ENCODE measurements at regions not wholly inside any gene's neighbourhood (a gene's known extent, or its start where the extent isn't known, plus 50 kb on each side); places are given as distances from the start of the nearest gene placed in this dataset.

- no peak for ATAC-seq (ENCODE audit: low FRiP score)
- WGBS, 2 donors: 85 to 91% methylated on average over 3 of the region's 3 CpGs
- H3K4me1 ChIP-seq (ENCODE audit: control insufficient read depth in 1 of 2, insufficient read depth in 2 of 2, low read length in 2 of 2): peaks cover 2 to 4% of the 10 kb centered on the region in 2 donors
- DNase-seq: no peak
- H3K9me3 ChIP-seq (ENCODE audit: control insufficient read depth, low read length): no peaks in the 10 kb centered on the region
- intact Hi-C loops (cut with DNase I): no loop called here
- no peaks in the 10 kb centered on the region for H3K36me3 ChIP-seq (ENCODE audit: control insufficient read depth in 1 of 2, insufficient read depth in 2 of 2, low read length in 1 of 2)
- H3K4me3 ChIP-seq (ENCODE audit: low read length in 2 of 2): no peak overlapping the region
- H3K27me3 ChIP-seq (ENCODE audit: control insufficient read depth in 1 of 2, insufficient read depth in 2 of 2, low read length in 1 of 2): no peaks in the 10 kb centered on the region
- no peak overlapping the region for H3K27ac ChIP-seq (ENCODE audit: low read depth in 1 of 2, low read length in 2 of 2)
Measured at GRCh38 chr3:107205358-107205757, 171.9 kb upstream of the CCDC54 start.

- no peak overlapping the region for H3K4me3 ChIP-seq (ENCODE audit: low read length in 2 of 2)
- H3K9me3 ChIP-seq (ENCODE audit: control insufficient read depth, low read length): no peaks in the 10 kb centered on the region
- no peaks in the 10 kb centered on the region for H3K36me3 ChIP-seq (ENCODE audit: control insufficient read depth in 1 of 2, insufficient read depth in 2 of 2, low read length in 1 of 2)
- H3K27ac ChIP-seq (ENCODE audit: low read depth in 1 of 2, low read length in 2 of 2): no peak overlapping the region
- intact Hi-C loops (cut with DNase I): no loop called here
- no peak for ATAC-seq (ENCODE audit: low FRiP score)
- peaks cover 2 to 4% of the 10 kb centered on the region in 2 donors for H3K4me1 ChIP-seq (ENCODE audit: control insufficient read depth in 1 of 2, insufficient read depth in 2 of 2, low read length in 2 of 2)
- DNase-seq: no peak
- H3K27me3 ChIP-seq (ENCODE audit: control insufficient read depth in 1 of 2, insufficient read depth in 2 of 2, low read length in 1 of 2): no peaks in the 10 kb centered on the region
- WGBS, 2 donors: 69 to 71% methylated on average over 1 of the region's 1 CpG
Measured at GRCh38 chr3:107206141-107206540, 171.1 kb upstream of the CCDC54 start.

GRCh38 chr3:107206945-107207344, 170.3 kb upstream of the CCDC54 start:
- no peaks in the 10 kb centered on the region for H3K9me3 ChIP-seq (ENCODE audit: control insufficient read depth, low read length)
- ATAC-seq (ENCODE audit: low FRiP score) (peak; percentile 67), DNase-seq (no peak)
- peak overlapping the region in 1 of 2 donors; percentile 78 for H3K27ac ChIP-seq (ENCODE audit: low read depth in 1 of 2, low read length in 2 of 2)
- peaks cover 2 to 4% of the 10 kb centered on the region in 2 donors for H3K4me1 ChIP-seq (ENCODE audit: control insufficient read depth in 1 of 2, insufficient read depth in 2 of 2, low read length in 2 of 2)
- H3K4me3 ChIP-seq (ENCODE audit: low read length in 2 of 2): no peak overlapping the region
- no peaks in the 10 kb centered on the region for H3K27me3 ChIP-seq (ENCODE audit: control insufficient read depth in 1 of 2, insufficient read depth in 2 of 2, low read length in 1 of 2)
- intact Hi-C loops (cut with DNase I): no loop called here
- no peaks in the 10 kb centered on the region for H3K36me3 ChIP-seq (ENCODE audit: control insufficient read depth in 1 of 2, insufficient read depth in 2 of 2, low read length in 1 of 2)

GRCh38 chr3:107208100-107208499, 169.1 kb upstream of the CCDC54 start:
- intact Hi-C loops (cut with DNase I): no loop called here
- DNase-seq (no peak), ATAC-seq (ENCODE audit: low FRiP score) (peak; percentile 93)
- Histone ChIP-seq H3K36me3 (ENCODE audit: control insufficient read depth in 1 of 2, insufficient read depth in 2 of 2, low read length in 1 of 2) (no peaks in the 10 kb centered on the region), H3K4me1 (ENCODE audit: control insufficient read depth in 1 of 2, insufficient read depth in 2 of 2, low read length in 2 of 2) (peaks cover 3 to 12% of the 10 kb centered on the region in 2 donors), H3K9me3 (ENCODE audit: control insufficient read depth, low read length) (no peaks in the 10 kb centered on the region), H3K4me3 (ENCODE audit: low read length in 2 of 2) (no peak overlapping the region), H3K27ac (ENCODE audit: low read depth in 1 of 2, low read length in 2 of 2) (peak overlapping the region in 1 of 2 donors; percentile 60), H3K27me3 (ENCODE audit: control insufficient read depth in 1 of 2, insufficient read depth in 2 of 2, low read length in 1 of 2) (no peaks in the 10 kb centered on the region)

- ATAC-seq (ENCODE audit: low FRiP score): no peak
- peak overlapping the region; percentile 67 to 93 for H3K27ac ChIP-seq (ENCODE audit: low read depth in 1 of 2, low read length in 2 of 2)
Measured at GRCh38 chr3:107208796-107209195, 168.4 kb upstream of the CCDC54 start.

GRCh38 chr3:107209302-107209990, 167.8 kb upstream of the CCDC54 start:
- Histone ChIP-seq H3K27ac (ENCODE audit: low read depth in 1 of 2, low read length in 2 of 2) (peak overlapping the region; percentile 71 to 93), H3K4me1 (ENCODE audit: control insufficient read depth in 1 of 2, insufficient read depth in 2 of 2, low read length in 2 of 2) (peaks cover 3 to 12% of the 10 kb centered on the region in 2 donors)

More at GRCh38 chr3:107208796-107209195, 168.4 kb upstream of the CCDC54 start:
- DNase-seq: no peak
- Histone ChIP-seq H3K4me1 (ENCODE audit: control insufficient read depth in 1 of 2, insufficient read depth in 2 of 2, low read length in 2 of 2) (peaks cover 3 to 12% of the 10 kb centered on the region in 2 donors), H3K9me3 (ENCODE audit: control insufficient read depth, low read length) (no peaks in the 10 kb centered on the region), H3K4me3 (ENCODE audit: low read length in 2 of 2) (no peak overlapping the region), H3K27me3 (ENCODE audit: control insufficient read depth in 1 of 2, insufficient read depth in 2 of 2, low read length in 1 of 2) (no peaks in the 10 kb centered on the region), H3K36me3 (ENCODE audit: control insufficient read depth in 1 of 2, insufficient read depth in 2 of 2, low read length in 1 of 2) (no peaks in the 10 kb centered on the region)
- 4% methylated on average over 1 of the region's 1 CpG for WGBS, 2 donors
- intact Hi-C loops (cut with DNase I): no loop called here

GRCh38 chr3:107211608-107212007, 165.6 kb upstream of the CCDC54 start:
- Histone ChIP-seq H3K4me1 (ENCODE audit: control insufficient read depth in 1 of 2, insufficient read depth in 2 of 2, low read length in 2 of 2) (peaks cover 3 to 12% of the 10 kb centered on the region in 2 donors), H3K9me3 (ENCODE audit: control insufficient read depth, low read length) (no peaks in the 10 kb centered on the region), H3K27me3 (ENCODE audit: control insufficient read depth in 1 of 2, insufficient read depth in 2 of 2, low read length in 1 of 2) (no peaks in the 10 kb centered on the region), H3K4me3 (ENCODE audit: low read length in 2 of 2) (no peak overlapping the region), H3K27ac (ENCODE audit: low read depth in 1 of 2, low read length in 2 of 2) (no peak overlapping the region), H3K36me3 (ENCODE audit: control insufficient read depth in 1 of 2, insufficient read depth in 2 of 2, low read length in 1 of 2) (no peaks in the 10 kb centered on the region)
- DNase-seq (no peak), ATAC-seq (ENCODE audit: low FRiP score) (no peak)
- 91 to 100% methylated on average over 1 of the region's 1 CpG for WGBS, 2 donors
- intact Hi-C loops (cut with DNase I): no loop called here

More at GRCh38 chr3:107209302-107209990, 167.8 kb upstream of the CCDC54 start:
- Histone ChIP-seq H3K36me3 (ENCODE audit: control insufficient read depth in 1 of 2, insufficient read depth in 2 of 2, low read length in 1 of 2) (no peaks in the 10 kb centered on the region), H3K9me3 (ENCODE audit: control insufficient read depth, low read length) (no peaks in the 10 kb centered on the region), H3K4me3 (ENCODE audit: low read length in 2 of 2) (no peak overlapping the region), H3K27me3 (ENCODE audit: control insufficient read depth in 1 of 2, insufficient read depth in 2 of 2, low read length in 1 of 2) (no peaks in the 10 kb centered on the region)
- ATAC-seq (ENCODE audit: low FRiP score) (no peak), DNase-seq (no peak)
- intact Hi-C loops (cut with DNase I): no loop called here
- WGBS, 2 donors: 2 to 7% methylated on average over 4 of the region's 4 CpGs

GRCh38 chr3:107212618-107213017, 164.6 kb upstream of the CCDC54 start:
- no peaks in the 10 kb centered on the region for H3K27me3 ChIP-seq (ENCODE audit: control insufficient read depth in 1 of 2, insufficient read depth in 2 of 2, low read length in 1 of 2)
- H3K27ac ChIP-seq (ENCODE audit: low read depth in 1 of 2, low read length in 2 of 2): no peak overlapping the region
- H3K9me3 ChIP-seq (ENCODE audit: control insufficient read depth, low read length): no peaks in the 10 kb centered on the region
- no peak overlapping the region for H3K4me3 ChIP-seq (ENCODE audit: low read length in 2 of 2)
- intact Hi-C loops (cut with DNase I): no loop called here
- peaks cover 3 to 12% of the 10 kb centered on the region in 2 donors for H3K4me1 ChIP-seq (ENCODE audit: control insufficient read depth in 1 of 2, insufficient read depth in 2 of 2, low read length in 2 of 2)
- no peak for ATAC-seq (ENCODE audit: low FRiP score)
- DNase-seq: no peak
- WGBS, 2 donors: 23 to 31% methylated on average over 3 of the region's 3 CpGs
- H3K36me3 ChIP-seq (ENCODE audit: control insufficient read depth in 1 of 2, insufficient read depth in 2 of 2, low read length in 1 of 2): no peaks in the 10 kb centered on the region

GRCh38 chr3:107213044-107213669, 164.1 kb upstream of the CCDC54 start:
- H3K27me3 ChIP-seq (ENCODE audit: control insufficient read depth in 1 of 2, insufficient read depth in 2 of 2, low read length in 1 of 2): no peaks in the 10 kb centered on the region
- WGBS, 2 donors: 14 to 19% methylated on average over 6 of the region's 6 CpGs
- DNase-seq (no peak), ATAC-seq (ENCODE audit: low FRiP score) (no peak)
- H3K9me3 ChIP-seq (ENCODE audit: control insufficient read depth, low read length): no peaks in the 10 kb centered on the region
- peaks cover 3 to 12% of the 10 kb centered on the region in 2 donors for H3K4me1 ChIP-seq (ENCODE audit: control insufficient read depth in 1 of 2, insufficient read depth in 2 of 2, low read length in 2 of 2)
- no peak overlapping the region for H3K27ac ChIP-seq (ENCODE audit: low read depth in 1 of 2, low read length in 2 of 2)
- intact Hi-C loops (cut with DNase I): no loop called here
- no peaks in the 10 kb centered on the region for H3K36me3 ChIP-seq (ENCODE audit: control insufficient read depth in 1 of 2, insufficient read depth in 2 of 2, low read length in 1 of 2)
- H3K4me3 ChIP-seq (ENCODE audit: low read length in 2 of 2): no peak overlapping the region

Measured in aorta (tissue), 5 donors.